Gastrocnemius medialis (tissue), 4 donors: ENCODE measurements at regions not wholly inside any gene's neighbourhood (a gene's known extent, or its start where the extent isn't known, plus 50 kb on each side); places are given as distances from the start of the nearest gene placed in this dataset.

ENCODE experiments used
- ATAC-seq, 2 donors: fragments of 150-250 bp; one replicate each; pipeline ENCODE4 v1.9.1; 2016
- DNase-seq, 2 donors: peaks; one replicate each; pipeline ENCODE4 v3.0.0-alpha.2; 2019
- H3K27ac ChIP-seq, 4 donors: fragments of 200-600 bp; sonication (generic); 1 replicate in 1 of 4; 2 replicates in 3 of 4; pipeline ENCODE4 v1.5.1; 2016 to 2018; ENCODE audit warnings: mild to moderate bottlenecking in 2 of 4, moderate library complexity in 1 of 4
- H3K27me3 ChIP-seq, 3 donors: fragments of 200-600 bp; sonication (generic) in 2 of 3; 1 replicate in 1 of 3; 2 replicates in 2 of 3; pipeline versions ENCODE4 v1.5.1 to v1.6.0; 2016 to 2019; ENCODE audit warnings: mild to moderate bottlenecking in 1 of 3, moderate library complexity in 1 of 3
- H3K36me3 ChIP-seq, 2 donors: fragments of 200-600 bp; sonication (generic) in 1 of 2; one replicate each; pipeline ENCODE4 v1.5.1; 2017 to 2018
- H3K4me1 ChIP-seq, 2 donors: fragments of 200-600 bp; sonication (generic) in 1 of 2; one replicate each; pipeline ENCODE4 v1.5.1; 2016 to 2017; ENCODE audit warnings: mild to moderate bottlenecking in 2 of 2
- H3K4me3 ChIP-seq, 4 donors: fragments of 200-600 bp; sonication (generic) in 3 of 4; 1 replicate in 1 of 4; 2 replicates in 3 of 4; pipeline ENCODE4 v1.5.1; 2016 to 2019; ENCODE audit warnings: mild to moderate bottlenecking in 2 of 4
- H3K9me3 ChIP-seq, 3 donors: fragments of 200-600 bp; sonication (generic) in 2 of 3; 1 replicate in 1 of 3; 2 replicates in 2 of 3; pipeline ENCODE4 v1.5.1; 2016 to 2019
- POLR2A ChIP-seq, 2 donors: fragments of 450-650 bp; IDR thresholded peaks; one replicate each; pipeline ENCODE4 v1.6.1; 2017; ENCODE audit warnings: antibody characterized with exemption in 2 of 2, mild to moderate bottlenecking in 2 of 2, moderate library complexity in 2 of 2
- in situ Hi-C, 4 donors: fragments of 200-750 bp; cut with MboI; loops; one replicate each; pipeline versions ENCODE4 v1.15.0 to v1.8.0; 2017; ENCODE audit warnings: low sequenced_read_pairs in 4 of 4
- intact Hi-C: fragments of 100-400 bp; cut with DNase I; formaldehyde crosslinking; loops from one replicate; pipeline ENCODE4 v1.15.1; 2023; ENCODE audit warnings: low total_unique reads
- TF ChIP-seq, protein P1 (sequence below), 5 experiments: fragments of 450-650 bp in 3 of 5; fragments of 200-600 bp in 2 of 5; sonication (generic) in 2 of 5; IDR thresholded peaks in 4 of 5; conservative IDR thresholded peaks in 1 of 5; 1 replicate in 4 of 5; 2 replicates in 1 of 5; pipeline ENCODE4 v1.5.1; 2016 to 2019; ENCODE audit warnings: antibody characterized with exemption in 5 of 5, mild to moderate bottlenecking in 3 of 5, moderate library complexity in 3 of 5

DNA sequence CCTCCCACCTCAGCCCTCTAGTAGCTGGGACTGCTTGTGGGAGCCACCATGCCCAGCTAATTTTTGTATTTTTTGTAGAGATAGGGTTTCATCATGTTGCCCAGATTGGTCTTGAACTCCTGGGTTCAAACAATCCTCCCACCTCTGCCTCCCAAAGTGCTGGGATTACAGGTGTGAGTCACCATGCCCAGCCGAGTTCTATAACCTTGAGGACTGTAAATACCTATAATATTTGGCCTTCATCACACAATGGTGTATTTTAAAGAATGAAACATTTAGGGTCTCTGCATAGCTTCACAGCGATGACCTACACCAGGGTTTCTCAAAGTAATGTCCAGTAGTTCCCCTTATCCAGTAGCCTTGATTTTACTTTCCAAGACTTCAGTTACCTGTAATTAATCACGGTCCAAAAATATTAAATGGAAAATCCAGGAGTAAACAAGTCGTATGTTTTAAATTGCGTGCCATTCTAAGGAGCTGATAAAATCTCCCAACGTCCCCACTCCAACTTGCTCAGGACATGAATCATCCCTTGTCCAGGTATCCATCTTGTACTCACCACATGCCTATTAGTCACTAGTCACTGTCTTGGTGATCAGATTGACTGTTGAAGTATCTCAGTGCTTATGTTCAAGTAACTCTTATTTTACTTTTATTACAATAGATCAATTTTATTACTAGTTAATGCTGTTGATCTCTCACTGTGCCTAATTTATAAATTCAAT is 368.2 kb downstream of the BTG1 start:
- DNase-seq (no peak), ATAC-seq (no peak)
- H3K36me3 ChIP-seq: no peaks in the 10 kb centered on the region
- in situ Hi-C loops: no loop called here
- intact Hi-C loops: no loop called here
- H3K27me3 ChIP-seq: no peaks in the 10 kb centered on the region
- H3K4me3 ChIP-seq: no peak overlapping the region
- peaks cover 0 to 5% of the 10 kb centered on the region in 2 donors for H3K4me1 ChIP-seq
- H3K27ac ChIP-seq: no peak overlapping the region
- no peaks in the 10 kb centered on the region for H3K9me3 ChIP-seq
- TF ChIP-seq, protein P1, sequence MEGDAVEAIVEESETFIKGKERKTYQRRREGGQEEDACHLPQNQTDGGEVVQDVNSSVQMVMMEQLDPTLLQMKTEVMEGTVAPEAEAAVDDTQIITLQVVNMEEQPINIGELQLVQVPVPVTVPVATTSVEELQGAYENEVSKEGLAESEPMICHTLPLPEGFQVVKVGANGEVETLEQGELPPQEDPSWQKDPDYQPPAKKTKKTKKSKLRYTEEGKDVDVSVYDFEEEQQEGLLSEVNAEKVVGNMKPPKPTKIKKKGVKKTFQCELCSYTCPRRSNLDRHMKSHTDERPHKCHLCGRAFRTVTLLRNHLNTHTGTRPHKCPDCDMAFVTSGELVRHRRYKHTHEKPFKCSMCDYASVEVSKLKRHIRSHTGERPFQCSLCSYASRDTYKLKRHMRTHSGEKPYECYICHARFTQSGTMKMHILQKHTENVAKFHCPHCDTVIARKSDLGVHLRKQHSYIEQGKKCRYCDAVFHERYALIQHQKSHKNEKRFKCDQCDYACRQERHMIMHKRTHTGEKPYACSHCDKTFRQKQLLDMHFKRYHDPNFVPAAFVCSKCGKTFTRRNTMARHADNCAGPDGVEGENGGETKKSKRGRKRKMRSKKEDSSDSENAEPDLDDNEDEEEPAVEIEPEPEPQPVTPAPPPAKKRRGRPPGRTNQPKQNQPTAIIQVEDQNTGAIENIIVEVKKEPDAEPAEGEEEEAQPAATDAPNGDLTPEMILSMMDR (IDR thresholded peaks at IDR 0.05 in 4 of 5, conservative IDR thresholded peaks at IDR 0.05 in 1 of 5): no peak
- no peak for TF ChIP-seq POLR2A (IDR thresholded peaks at IDR 0.05)

- Histone ChIP-seq H3K27me3 (no peaks in the 10 kb centered on the region), H3K9me3 (no peaks in the 10 kb centered on the region), H3K4me1 (peaks cover 0 to 5% of the 10 kb centered on the region in 2 donors), H3K27ac (no peak overlapping the region), H3K36me3 (no peaks in the 10 kb centered on the region), H3K4me3 (no peak overlapping the region)
- ATAC-seq (no peak), DNase-seq (no peak)
- intact Hi-C loops: no loop called here
- no peak for TF ChIP-seq POLR2A (IDR thresholded peaks at IDR 0.05)
- TF ChIP-seq, protein P1 (IDR thresholded peaks at IDR 0.05 in 4 of 5, conservative IDR thresholded peaks at IDR 0.05 in 1 of 5): no peak
- in situ Hi-C loops: no loop called here
These were observed 371.2 kb downstream of the BTG1 start for GRCh38 chr12:91774434-91774921.

DNA sequence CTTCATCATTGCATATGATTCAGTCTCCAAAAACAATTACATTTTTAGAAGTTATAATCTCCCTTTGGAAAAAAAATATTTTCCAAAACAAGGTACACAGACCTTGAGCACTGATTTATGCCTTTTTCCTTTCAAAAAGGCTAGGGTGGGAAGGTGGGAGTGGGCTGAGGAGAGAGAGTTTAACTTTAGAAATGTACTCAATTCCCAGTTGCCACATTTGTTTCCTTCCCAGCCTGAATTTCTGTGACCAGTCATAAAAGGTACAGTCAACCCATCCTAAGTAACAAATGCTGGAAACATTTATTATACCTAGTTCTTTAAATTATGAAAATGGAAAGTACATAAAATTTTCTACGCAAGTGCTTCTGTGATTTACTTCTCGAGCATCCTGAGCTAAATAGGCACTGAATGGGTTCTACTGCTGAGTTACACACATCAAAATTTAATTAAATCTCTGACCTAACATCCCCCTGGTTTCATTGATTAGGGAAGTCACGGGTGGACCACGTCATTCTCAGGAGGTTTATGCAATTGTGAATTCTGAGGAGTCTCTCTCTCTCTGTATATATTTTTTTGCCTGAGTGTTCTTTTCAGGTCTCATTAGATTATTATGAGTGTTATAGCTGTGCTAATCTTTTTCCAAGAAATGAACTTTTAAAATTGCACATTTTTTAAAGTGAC is 371.8 kb downstream of the BTG1 start:
- ATAC-seq (no peak), DNase-seq (no peak)
- Histone ChIP-seq H3K27ac (no peak overlapping the region), H3K36me3 (no peaks in the 10 kb centered on the region), H3K4me3 (no peak overlapping the region), H3K9me3 (no peaks in the 10 kb centered on the region), H3K27me3 (no peaks in the 10 kb centered on the region), H3K4me1 (peaks cover 0 to 5% of the 10 kb centered on the region in 2 donors)
- in situ Hi-C loops (no loop called here), intact Hi-C loops (no loop called here)
- no peak for TF ChIP-seq POLR2A (IDR thresholded peaks at IDR 0.05)
- TF ChIP-seq, protein P1 (IDR thresholded peaks at IDR 0.05 in 4 of 5, conservative IDR thresholded peaks at IDR 0.05 in 1 of 5): no peak

DNA sequence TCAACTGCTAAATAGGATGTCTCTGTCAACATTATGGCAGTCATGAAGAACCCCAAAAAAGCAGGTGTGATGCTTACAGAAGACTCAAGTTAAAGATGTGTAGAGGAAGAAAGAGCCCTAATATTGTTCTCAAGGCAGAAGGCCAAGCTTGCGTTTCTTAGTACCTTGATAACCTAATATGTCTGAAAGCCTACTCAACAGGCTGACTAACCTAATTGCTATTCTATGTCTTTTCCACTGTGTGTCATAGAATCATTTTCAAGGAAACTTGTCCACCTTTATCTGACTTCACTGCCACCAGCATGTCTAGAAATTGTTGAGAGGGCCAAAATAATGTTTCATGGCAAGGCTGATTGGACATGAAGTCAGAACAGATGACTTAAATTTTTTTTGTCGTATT is 373.2 kb downstream of the BTG1 start:
- intact Hi-C loops (no loop called here), in situ Hi-C loops (no loop called here)
- H3K9me3 ChIP-seq: no peaks in the 10 kb centered on the region
- H3K36me3 ChIP-seq: no peaks in the 10 kb centered on the region
- ATAC-seq (no peak), DNase-seq (no peak)
- H3K4me1 ChIP-seq: no peaks in the 10 kb centered on the region
- no peak overlapping the region for H3K4me3 ChIP-seq
- no peaks in the 10 kb centered on the region for H3K27me3 ChIP-seq
- no peak overlapping the region for H3K27ac ChIP-seq
- no peak for TF ChIP-seq POLR2A (IDR thresholded peaks at IDR 0.05)
- TF ChIP-seq, protein P1 (IDR thresholded peaks at IDR 0.05 in 4 of 5, conservative IDR thresholded peaks at IDR 0.05 in 1 of 5): no peak
